HG02870 (cell line): ENCODE measurements at regions not wholly inside any gene's neighbourhood (a gene's known extent, or its start where the extent isn't known, plus 50 kb on each side); places are given as distances from the start of the nearest gene placed in this dataset.

ENCODE experiments used
- ATAC-seq: cut with Tn5 transposase; IDR thresholded peaks from one replicate; pipeline ENCODE4 v1.9.1; 2021; ENCODE audit warnings: mild to moderate bottlenecking, moderate library complexity; ENCODE audit not compliant: unreplicated experiment

GRCh38 chr7:113825832-113826231, 93.0 kb downstream of the PPP1R3A start:
- ATAC-seq, result no peak

GRCh38 chr7:113824117-113824823, 94.5 kb downstream of the PPP1R3A start:
- no peak for ATAC-seq

GRCh38 chr7:113819474-113819873, 99.3 kb downstream of the PPP1R3A start:
- no peak for ATAC-seq

DNA sequence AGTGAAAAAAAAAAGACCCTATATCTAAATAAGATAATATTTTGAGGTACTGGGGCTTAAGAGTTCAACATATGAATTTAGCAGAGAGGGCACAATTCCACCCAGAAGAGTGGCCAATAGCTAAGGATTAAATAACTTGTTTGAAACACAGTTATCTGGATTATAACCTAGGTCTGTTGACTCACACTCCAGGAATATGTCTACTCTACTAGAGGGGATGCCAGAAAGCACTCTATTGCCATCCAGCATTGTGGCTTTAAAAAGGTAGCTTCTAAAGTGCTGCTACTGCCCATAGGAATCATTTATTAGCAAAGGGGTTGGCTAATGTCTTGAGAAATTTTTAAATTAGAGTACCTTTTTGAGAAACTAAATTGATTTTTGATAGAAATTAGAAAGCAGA, 102.2 kb downstream of the PPP1R3A start:
- ATAC-seq, result no peak

DNA sequence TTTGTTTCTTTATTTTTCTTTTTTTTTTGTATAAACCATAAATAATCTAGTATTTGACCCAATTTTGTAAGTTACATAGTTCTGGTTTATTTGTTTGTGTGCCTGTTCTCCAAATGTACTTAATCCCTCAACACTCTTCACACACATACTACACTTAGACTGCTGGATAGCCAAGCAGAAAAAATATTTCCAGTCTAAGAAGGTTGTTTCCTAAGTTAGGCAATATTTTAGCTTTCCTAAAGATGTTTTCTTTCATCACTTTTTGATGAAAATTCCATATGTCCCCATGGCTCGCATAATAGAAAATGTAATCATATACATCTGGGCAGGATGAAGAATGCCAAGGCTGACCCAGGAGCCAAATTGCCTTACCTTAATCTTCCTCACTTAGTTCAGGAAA, 105.3 kb downstream of the PPP1R3A start:
- no peak for ATAC-seq

- ATAC-seq, result no peak
Measured at GRCh38 chr7:113812591-113813255, 106.1 kb downstream of the PPP1R3A start.

- no peak for ATAC-seq
Measured at GRCh38 chr7:113810080-113810744, 108.6 kb downstream of the PPP1R3A start.

DNA sequence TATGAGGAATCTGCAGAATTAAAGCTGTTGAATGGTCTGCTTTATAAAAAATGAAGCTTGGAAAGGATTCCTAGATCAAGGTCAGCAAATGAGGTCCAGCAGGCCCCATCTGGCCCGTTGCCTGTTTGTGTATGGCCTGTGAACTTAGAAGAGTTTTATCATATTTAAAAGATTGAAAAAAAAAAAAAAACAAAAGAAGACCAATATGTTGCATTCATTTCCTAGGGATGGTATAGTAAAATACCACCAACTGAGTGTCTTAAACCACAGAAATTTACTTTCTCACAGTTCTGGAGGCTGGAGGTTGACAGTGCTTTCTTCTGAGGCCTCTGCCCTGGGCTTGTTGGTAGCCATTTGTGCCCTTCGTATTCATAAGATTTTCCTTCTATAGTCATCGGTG, 109.2 kb downstream of the PPP1R3A start:
- ATAC-seq, result no peak

GRCh38 chr7:113806633-113807327, 112.0 kb downstream of the PPP1R3A start:
- no peak for ATAC-seq

DNA sequence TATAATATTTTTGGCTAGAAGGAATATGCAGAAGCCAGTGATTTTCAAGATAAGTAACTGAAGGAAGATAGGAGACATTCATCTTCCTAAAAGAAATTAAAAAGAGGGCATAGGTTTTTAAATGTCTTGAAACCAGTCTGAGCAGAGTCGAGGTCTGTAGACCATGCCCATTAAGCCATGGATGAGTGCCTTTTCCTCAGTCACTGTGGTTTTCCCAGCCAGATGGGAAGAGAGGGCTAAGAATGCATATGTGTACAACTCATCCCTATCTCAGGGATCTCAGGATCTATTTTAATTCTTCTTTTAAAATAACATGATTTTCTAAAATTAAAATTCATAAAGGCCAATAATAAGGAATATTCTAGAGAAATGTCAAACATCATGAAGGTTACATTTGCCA, 112.8 kb downstream of the PPP1R3A start:
- ATAC-seq, result no peak

GRCh38 chr7:113804475-113805095, 114.2 kb downstream of the PPP1R3A start:
- no peak for ATAC-seq

DNA sequence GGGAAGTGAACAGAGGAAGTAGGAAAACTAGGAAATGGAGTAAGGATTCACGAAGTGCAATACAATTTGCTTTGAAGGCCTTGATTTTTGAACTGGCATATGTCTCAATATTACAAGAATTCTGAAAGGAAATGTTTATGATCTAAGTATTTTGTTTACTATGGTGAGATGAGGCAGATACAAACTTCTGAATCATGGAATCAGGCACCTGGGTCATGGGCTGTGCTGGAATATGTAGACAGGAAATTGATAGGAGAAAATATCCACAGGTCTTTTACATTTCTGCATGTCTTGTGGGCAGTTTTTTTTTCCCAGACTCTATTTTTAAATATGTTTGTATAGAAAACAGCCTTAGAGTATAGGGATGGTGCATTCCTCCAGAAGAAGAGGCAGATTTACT, 117.1 kb downstream of the PPP1R3A start:
- no peak for ATAC-seq

DNA sequence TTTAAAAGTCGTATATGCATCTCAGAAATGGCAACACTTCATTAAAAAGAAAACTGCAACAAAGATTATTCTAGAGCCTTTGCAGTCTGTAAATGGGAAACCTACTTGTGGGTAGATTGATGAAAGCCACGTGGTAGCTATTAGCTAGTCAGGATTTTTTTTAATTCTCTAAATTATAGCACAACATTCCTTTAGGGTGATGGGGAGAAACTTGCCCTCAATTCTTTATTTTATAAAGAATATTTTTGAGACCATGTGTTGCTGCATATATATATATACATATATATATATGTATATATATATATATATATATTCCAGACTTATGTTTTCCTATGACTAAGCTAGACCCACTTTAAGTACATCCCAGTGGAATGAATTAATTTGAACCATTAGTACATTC, 118.0 kb downstream of the PPP1R3A start:
- ATAC-seq, result no peak

GRCh38 chr7:113799896-113800295, 118.9 kb downstream of the PPP1R3A start:
- ATAC-seq, result peak; percentile 98

DNA sequence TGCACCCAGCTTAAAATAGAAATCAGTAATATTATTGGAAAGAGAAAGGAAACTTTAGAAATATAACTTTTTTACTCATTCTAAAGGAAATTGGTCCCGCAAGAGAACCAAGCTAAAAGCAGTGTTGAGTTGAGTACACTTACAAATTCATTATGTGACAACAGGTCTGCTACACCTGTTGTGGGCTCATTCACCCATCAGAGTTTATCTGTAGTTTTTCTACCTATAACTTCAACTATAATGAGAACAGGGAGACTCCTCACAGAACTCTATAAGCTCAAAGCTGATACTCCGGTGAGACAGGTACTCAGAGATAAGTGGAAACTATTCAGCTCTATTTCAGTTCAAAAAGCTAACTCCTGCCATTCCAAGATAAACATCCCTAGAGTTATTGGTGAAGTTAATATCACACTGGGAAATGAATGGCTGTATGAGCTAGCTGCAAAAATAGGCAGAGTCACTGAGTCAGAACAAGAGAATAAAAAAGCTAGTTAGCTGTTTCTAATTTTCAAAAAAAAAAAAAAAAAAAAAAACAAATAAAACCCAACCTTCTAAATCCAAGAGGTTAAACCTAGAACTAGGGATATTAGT, 121.3 kb downstream of the PPP1R3A start:
- no peak for ATAC-seq

GRCh38 chr7:113796557-113796956, 122.3 kb downstream of the PPP1R3A start:
- no peak for ATAC-seq

DNA sequence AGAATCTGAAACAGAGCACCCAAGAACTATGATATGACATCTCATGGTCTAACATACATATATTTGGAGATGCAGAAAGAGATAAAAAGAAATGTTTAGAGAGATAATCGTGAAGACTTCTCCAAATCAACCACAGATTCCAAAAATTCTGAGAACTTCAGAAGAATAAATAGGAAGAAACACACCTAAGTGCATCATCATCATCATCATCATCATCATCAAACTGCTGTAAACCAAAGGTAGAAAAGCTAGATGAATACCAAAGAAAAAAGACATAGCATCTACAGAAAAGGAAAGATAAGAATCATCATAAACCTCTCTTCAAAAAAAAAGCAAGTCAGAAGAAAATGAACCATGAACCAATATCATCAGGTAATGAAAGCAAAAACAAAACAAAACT, 124.2 kb downstream of the PPP1R3A start:
- ATAC-seq, result no peak

- ATAC-seq, result no peak
Measured at GRCh38 chr7:113793171-113793570, 125.6 kb downstream of the PPP1R3A start.

- no peak for ATAC-seq
Measured at GRCh38 chr7:113790025-113790424, 128.8 kb downstream of the PPP1R3A start.

DNA sequence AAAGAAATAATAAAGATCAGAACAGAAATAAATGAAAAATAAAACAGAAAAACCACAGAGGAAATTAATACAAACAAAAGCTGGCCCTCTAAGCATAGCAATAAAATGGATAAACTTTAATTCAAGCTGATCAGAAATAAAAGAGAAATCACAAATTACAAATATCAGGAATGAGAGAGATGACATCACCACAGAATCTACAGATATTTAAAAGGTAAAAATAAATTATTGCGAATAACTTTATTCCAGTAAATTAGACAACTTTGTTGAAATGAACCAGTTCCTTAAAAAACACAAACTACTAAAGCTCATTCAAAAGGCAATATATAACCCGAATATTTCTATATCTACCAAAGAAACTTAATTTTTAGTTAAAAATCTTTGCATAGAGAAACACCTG, 131.7 kb downstream of the PPP1R3A start:
- ATAC-seq, result no peak

- ATAC-seq, result no peak
Measured at GRCh38 chr7:113784956-113785355, 133.9 kb downstream of the PPP1R3A start.
